Endothelial cell of umbilical vein (primary cell): ENCODE measurements at regions not wholly inside any gene's neighbourhood (a gene's known extent, or its start where the extent isn't known, plus 50 kb on each side); places are given as distances from the start of the nearest gene placed in this dataset.

ENCODE experiments used
- BruUV-seq: library from RNA; stranded (reverse); fragments of 400-500 nt; replicated peaks from 2 replicates; lab custom pipeline; 2021; lab: Mats Ljungman, UMichigan
- CTCF ChIA-PET: fragments of 300-600, 350-600 bp; sonication (Branson Sonifier 250); formaldehyde crosslinking; loops from one replicate; lab custom pipeline; 2021; ENCODE audit warnings: antibody characterized with exemption, inconsistent platforms; lab: Charles Lee
- POLR2A ChIA-PET: fragments of 300-600, 350-600 bp; sonication (Branson Sonifier 250); formaldehyde crosslinking; loops from one replicate; lab custom pipeline; 2021; ENCODE audit warnings: antibody characterized with exemption, inconsistent platforms; lab: Charles Lee
- DNase-seq: peaks from one replicate; pipeline ENCODE4 v3.0.0-alpha.2; 2011; ENCODE audit warnings: low read depth, low spot score
- FAIRE-seq: peaks from 2 replicates; lab custom pipeline; 2011; peaks lifted over from hg19 to GRCh38; lab: Jason Lieb, UNC
- H2AFZ ChIP-seq: 2 replicates; pipeline ENCODE4 v1.6.0; 2012; ENCODE audit warnings: low read depth, low read length, control low read depth, inconsistent platforms
- H3K27ac ChIP-seq: 2 replicates; pipeline ENCODE4 v1.5.1; 2011; ENCODE audit warnings: low read depth, mild to moderate bottlenecking, control low read depth, low read length, moderate library complexity; ENCODE audit not compliant: insufficient read depth
- H3K27me3 ChIP-seq, 2 experiments: 2 replicates each; pipeline versions ENCODE4 v1.6.0 to v1.6.1; 2011; ENCODE audit warnings: low read length in 2 of 2, mixed read lengths in 1 of 2; ENCODE audit not compliant: control insufficient read depth in 2 of 2, insufficient read depth in 2 of 2
- H3K36me3 ChIP-seq, 2 experiments: 2 replicates in 1 of 2; 3 replicates in 1 of 2; pipeline ENCODE4 v1.5.1; 2011; ENCODE audit warnings: low read length in 2 of 2, mild to moderate bottlenecking in 1 of 2, moderate library complexity in 1 of 2; ENCODE audit not compliant: control insufficient read depth in 2 of 2, insufficient read depth in 2 of 2; ENCODE audit errors: extremely low read depth in 1 of 2
- H3K4me1 ChIP-seq: 3 replicates; pipeline ENCODE4 v1.5.1; 2011; ENCODE audit warnings: mild to moderate bottlenecking, low read length; ENCODE audit not compliant: control insufficient read depth, insufficient read depth; ENCODE audit errors: extremely low read depth
- H3K4me2 ChIP-seq: 2 replicates; pipeline ENCODE4 v1.6.1; 2011; ENCODE audit warnings: low read length, control low read depth, mixed read lengths; ENCODE audit not compliant: insufficient read depth
- H3K4me3 ChIP-seq, 3 experiments: fragments of 200-600 bp in 1 of 3; sonication (generic), shearing (Covaris generic) in 1 of 3; replicated peaks in 1 of 3; 2 replicates each; pipeline ENCODE4 v1.5.1; 2011 to 2016; ENCODE audit warnings: control low read depth in 3 of 3, low read length in 3 of 3, mild to moderate bottlenecking in 2 of 3, inconsistent platforms in 1 of 3, low read depth in 1 of 3, moderate library complexity in 1 of 3; ENCODE audit not compliant: insufficient read depth in 1 of 3
- H3K79me2 ChIP-seq: 2 replicates; pipeline ENCODE4 v1.6.0; 2012; ENCODE audit warnings: low read length, inconsistent platforms; ENCODE audit not compliant: control insufficient read depth, insufficient read depth
- H3K9ac ChIP-seq: replicated peaks from 2 replicates; pipeline ENCODE3; 2011; ENCODE audit warnings: low read length, control low read depth; ENCODE audit not compliant: insufficient read depth; ENCODE audit errors: extremely low read depth
- H3K9me1 ChIP-seq: replicated peaks from 3 replicates; pipeline ENCODE4 v1.6.0; 2011; ENCODE audit warnings: mild to moderate bottlenecking, low read length; ENCODE audit not compliant: control insufficient read depth, insufficient read depth; ENCODE audit errors: extremely low read depth
- H3K9me3 ChIP-seq: replicated peaks from 2 replicates; pipeline ENCODE4 v1.5.1; 2012; ENCODE audit warnings: low read length, inconsistent platforms; ENCODE audit not compliant: control insufficient read depth, insufficient read depth
- H4K20me1 ChIP-seq: replicated peaks from 2 replicates; pipeline ENCODE3; 2011; ENCODE audit warnings: mild to moderate bottlenecking, low read length; ENCODE audit not compliant: control insufficient read depth, insufficient read depth; ENCODE audit errors: extremely low read depth
- MYC ChIP-seq: IDR thresholded peaks from one replicate; pipeline ENCODE4 v1.6.1; 2011; ENCODE audit warnings: mild to moderate bottlenecking, low read depth, low read length
- POLR2A ChIP-seq: IDR thresholded peaks from 2 replicates; pipeline ENCODE4 v1.6.1; 2012; ENCODE audit warnings: low read depth, mild to moderate bottlenecking, control low read depth, low read length
- dilution Hi-C: fragments of 300-500 bp; cut with MboI; formaldehyde crosslinking; loops from one replicate; pipeline ENCODE4 v1.15.0; 2019; ENCODE audit warnings: low sequenced_read_pairs; ENCODE audit not compliant: extremely low pct_ligation_motif_present
- intact Hi-C: fragments of 100-400 bp; cut with micrococcal nuclease; formaldehyde crosslinking; loops from one replicate; pipeline ENCODE4 v1.10.0; 2022
- TF ChIP-seq, protein P1 (sequence below): IDR thresholded peaks from 2 replicates; pipeline ENCODE4 v1.6.1; 2011; ENCODE audit not compliant: insufficient read depth, insufficient read length

- intact Hi-C loops = no loop called here
- ChIA-PET POLR2A (no interaction called here), CTCF (no interaction called here)
- H2AFZ ChIP-seq = no peak overlapping the region
- TF ChIP-seq MYC = no peak
- TF ChIP-seq POLR2A = no peak
- H3K4me3 ChIP-seq = no peak overlapping the region
- no peak overlapping the region for H3K27ac ChIP-seq
- no peaks in the 10 kb centered on the region for H3K79me2 ChIP-seq
- no peak overlapping the region for H3K9ac ChIP-seq
- no peaks in the 10 kb centered on the region for H4K20me1 ChIP-seq
- H3K27me3 ChIP-seq = peaks cover 0 to 5% of the 10 kb centered on the region in 2 experiments
- no peaks in the 10 kb centered on the region for H3K9me1 ChIP-seq
- DNase-seq = no peak
- no peak for FAIRE-seq
- H3K36me3 ChIP-seq = no peaks in the 10 kb centered on the region
- dilution Hi-C loops = no loop called here
- no TSS peak for BruUV-seq
- no peaks in the 10 kb centered on the region for H3K9me3 ChIP-seq
- H3K4me1 ChIP-seq = peaks cover 11% of the 10 kb centered on the region
- H3K4me2 ChIP-seq = no peak overlapping the region
Measured at GRCh38 chr6:11396860-11397259, 140.7 kb upstream of the TMEM170B start.

GRCh38 chr6:11393713-11394627, 143.6 kb upstream of the TMEM170B start:
- ChIA-PET CTCF (interaction anchor here (1.1 to 1.3 kb wide), 2 partner anchors 13 to 153 kb away, joined by 3 to 4 read pairs; no protein-coding TSS in a partner anchor), POLR2A (no interaction called here)
- Histone ChIP-seq H3K27me3 (peaks cover 0 to 5% of the 10 kb centered on the region in 2 experiments), H3K4me2 (no peak overlapping the region), H3K4me3 (no peak overlapping the region), H3K27ac (no peak overlapping the region), H3K79me2 (no peaks in the 10 kb centered on the region), H3K9me1 (no peaks in the 10 kb centered on the region), H3K9me3 (no peaks in the 10 kb centered on the region), H2AFZ (no peak overlapping the region), H3K36me3 (no peaks in the 10 kb centered on the region), H3K4me1 (peaks cover 28% of the 10 kb centered on the region), H3K9ac (no peak overlapping the region), H4K20me1 (no peaks in the 10 kb centered on the region)
- dilution Hi-C loops = no loop called here
- FAIRE-seq (no peak), DNase-seq (no peak)
- TF ChIP-seq, protein P1, sequence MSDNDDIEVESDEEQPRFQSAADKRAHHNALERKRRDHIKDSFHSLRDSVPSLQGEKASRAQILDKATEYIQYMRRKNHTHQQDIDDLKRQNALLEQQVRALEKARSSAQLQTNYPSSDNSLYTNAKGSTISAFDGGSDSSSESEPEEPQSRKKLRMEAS = no peak
- BruUV-seq = no TSS peak
- intact Hi-C loops = no loop called here
